ENCODE measurements at regions not wholly inside any gene's neighbourhood (a gene's known extent, or its start where the extent isn't known, plus 50 kb on each side); places are given as distances from the start of the nearest gene placed in this dataset.

- no peak for DNase-seq (ENCODE audit: low read depth)
These were observed 327.7 kb downstream of the CXCL12 start for GRCh38 chr10:44056967-44057805.

- no peak for DNase-seq (ENCODE audit: low read depth)
These were observed 328.7 kb downstream of the CXCL12 start for GRCh38 chr10:44056206-44056605.

- no peak for DNase-seq (ENCODE audit: low read depth)
These were observed 330.9 kb downstream of the CXCL12 start for GRCh38 chr10:44054046-44054445.

GRCh38 chr10:44053391-44053790, 331.5 kb downstream of the CXCL12 start:
- DNase-seq (ENCODE audit: low read depth), result no peak

GRCh38 chr10:44051584-44052385, 333.1 kb downstream of the CXCL12 start:
- DNase-seq (ENCODE audit: low read depth), result no peak

- DNase-seq (ENCODE audit: low read depth), result no peak
These were observed 333.8 kb downstream of the CXCL12 start for GRCh38 chr10:44051091-44051490.

GRCh38 chr10:44049301-44050015, 335.4 kb downstream of the CXCL12 start:
- DNase-seq (ENCODE audit: low read depth), result no peak

GRCh38 chr10:44047361-44047760, 337.5 kb downstream of the CXCL12 start:
- no peak for DNase-seq (ENCODE audit: low read depth)

- DNase-seq (ENCODE audit: low read depth), result no peak
These were observed 338.3 kb downstream of the CXCL12 start for GRCh38 chr10:44046605-44047004.

GRCh38 chr10:44045020-44045419, 339.9 kb downstream of the CXCL12 start:
- DNase-seq (ENCODE audit: low read depth), result no peak

GRCh38 chr10:44044549-44044948, 340.3 kb downstream of the CXCL12 start:
- DNase-seq (ENCODE audit: low read depth), result no peak

- DNase-seq (ENCODE audit: low read depth), result no peak
These were observed 341.1 kb downstream of the CXCL12 start for GRCh38 chr10:44043646-44044375.

GRCh38 chr10:44042926-44043602, 341.8 kb downstream of the CXCL12 start:
- DNase-seq (ENCODE audit: low read depth), result no peak

GRCh38 chr10:44042075-44042770, 342.7 kb downstream of the CXCL12 start:
- DNase-seq (ENCODE audit: low read depth), result no peak

- DNase-seq (ENCODE audit: low read depth), result no peak
These were observed 345.3 kb downstream of the CXCL12 start for GRCh38 chr10:44039599-44039998.

- DNase-seq (ENCODE audit: low read depth), result no peak
These were observed 348.5 kb downstream of the CXCL12 start for GRCh38 chr10:44036425-44036824.

GRCh38 chr10:44035474-44036197, 349.3 kb downstream of the CXCL12 start:
- DNase-seq (ENCODE audit: low read depth), result no peak

GRCh38 chr10:44034946-44035345, 350.0 kb downstream of the CXCL12 start:
- DNase-seq (ENCODE audit: low read depth), result no peak

GRCh38 chr10:44033008-44033407, 351.9 kb downstream of the CXCL12 start:
- no peak for DNase-seq (ENCODE audit: low read depth)

- DNase-seq (ENCODE audit: low read depth), result no peak
These were observed 352.7 kb downstream of the CXCL12 start for GRCh38 chr10:44032216-44032615.

All from stimulated activated CD8-positive, alpha-beta memory T cell treated with anti-CD3 and anti-CD28 coated beads, Interleukin-7, amount 100 ng/mL, for 24 hours (primary cell).